Renal cortex interstitium (tissue), 11 donors: ENCODE measurements at regions not wholly inside any gene's neighbourhood (a gene's known extent, or its start where the extent isn't known, plus 50 kb on each side); places are given as distances from the start of the nearest gene placed in this dataset.
"Not testable (repeated sequence)": the region's sequence is repeated elsewhere in the genome, so short reads cannot be mapped to it uniquely, and the experiment has no call there.

Source experiments
- DNase-seq, 11 donors: peaks; one replicate each; pipeline ENCODE4 v3.0.0-alpha.2; 2013; ENCODE audit warnings: low read depth in 9 of 11, low spot score in 4 of 11; ENCODE audit errors: extremely low read depth in 1 of 11

- DNase-seq = no peak
Observed at GRCh38 chr3:162390891-162391290, 894.3 kb downstream of the OTOL1 start.

- DNase-seq = no peak
Observed at GRCh38 chr3:162391301-162391700, 894.7 kb downstream of the OTOL1 start.

- no peak for DNase-seq
Observed at GRCh38 chr3:162395496-162395895, 898.9 kb downstream of the OTOL1 start.

- no peak for DNase-seq
Observed at GRCh38 chr3:162398554-162398953, 901.9 kb downstream of the OTOL1 start.

- no peak for DNase-seq
Observed at GRCh38 chr3:162400697-162401096, 904.1 kb downstream of the OTOL1 start.

- DNase-seq = not testable (repeated sequence)
Observed at GRCh38 chr3:162411556-162411955, 914.9 kb downstream of the OTOL1 start.

- no peak for DNase-seq
Observed at GRCh38 chr3:162421721-162422120, 925.1 kb downstream of the OTOL1 start.

- no peak for DNase-seq
Observed at GRCh38 chr3:162428192-162428591, 931.6 kb downstream of the OTOL1 start.

GRCh38 chr3:162435750-162436149 is 939.1 kb downstream of the OTOL1 start:
- no peak for DNase-seq

- no peak for DNase-seq
Observed at GRCh38 chr3:162436826-162437225, 940.2 kb downstream of the OTOL1 start.

GRCh38 chr3:162437480-162437879 is 940.9 kb downstream of the OTOL1 start:
- DNase-seq = no peak

GRCh38 chr3:162441716-162442115 is 945.1 kb downstream of the OTOL1 start:
- no peak for DNase-seq

GRCh38 chr3:162443376-162443775 is 946.8 kb downstream of the OTOL1 start:
- no peak for DNase-seq

GRCh38 chr3:162468791-162469190 is 972.2 kb downstream of the OTOL1 start:
- no peak for DNase-seq

- no peak for DNase-seq
Observed at GRCh38 chr3:162487138-162487537, 990.5 kb downstream of the OTOL1 start.

GRCh38 chr3:162489853-162490252 is 993.2 kb downstream of the OTOL1 start:
- DNase-seq = peak in 5 of 11 donors; percentile 1 to 6 (median 2)

GRCh38 chr3:162491952-162492351 is 995.3 kb downstream of the OTOL1 start:
- DNase-seq = no peak

GRCh38 chr3:162492446-162493081 is 996.0 kb downstream of the OTOL1 start:
- no peak for DNase-seq

GRCh38 chr3:162498626-162499025 is 1002.0 kb downstream of the OTOL1 start:
- DNase-seq = no peak

- DNase-seq = no peak
Observed at GRCh38 chr3:162507397-162507796, 1010.8 kb downstream of the OTOL1 start.

- no peak for DNase-seq
Observed at GRCh38 chr3:162512488-162512887, 1015.9 kb downstream of the OTOL1 start.
